ENCODE measurements at regions not wholly inside any gene's neighbourhood (a gene's known extent, or its start where the extent isn't known, plus 50 kb on each side); places are given as distances from the start of the nearest gene placed in this dataset.

- TF ChIP-seq POLR2A (IDR thresholded peaks at IDR 0.05; ENCODE audit: low read length) (no peak), GATA1 (IDR thresholded peaks at IDR 0.05; ENCODE audit: low read depth, low read length) (no peak)
Measured at GRCh38 chr18:78492064-78492812, 487.4 kb upstream of the SALL3 start.

All from erythroblast (primary cell).